ENCODE measurements at regions not wholly inside any gene's neighbourhood (a gene's known extent, or its start where the extent isn't known, plus 50 kb on each side); places are given as distances from the start of the nearest gene placed in this dataset.

GRCh38 chr2:134164306-134164705 is 89.6 kb upstream of the MGAT5 start:
- TF ChIP-seq CTCF (IDR thresholded peaks at IDR 0.05; ENCODE audit: low read length): no peak
- TF ChIP-seq EZH2 (IDR thresholded peaks at IDR 0.05; ENCODE audit: borderline replicate concordance, low read length): no peak
